ENCODE measurements at regions not wholly inside any gene's neighbourhood (a gene's known extent, or its start where the extent isn't known, plus 50 kb on each side); places are given as distances from the start of the nearest gene placed in this dataset.

DNA sequence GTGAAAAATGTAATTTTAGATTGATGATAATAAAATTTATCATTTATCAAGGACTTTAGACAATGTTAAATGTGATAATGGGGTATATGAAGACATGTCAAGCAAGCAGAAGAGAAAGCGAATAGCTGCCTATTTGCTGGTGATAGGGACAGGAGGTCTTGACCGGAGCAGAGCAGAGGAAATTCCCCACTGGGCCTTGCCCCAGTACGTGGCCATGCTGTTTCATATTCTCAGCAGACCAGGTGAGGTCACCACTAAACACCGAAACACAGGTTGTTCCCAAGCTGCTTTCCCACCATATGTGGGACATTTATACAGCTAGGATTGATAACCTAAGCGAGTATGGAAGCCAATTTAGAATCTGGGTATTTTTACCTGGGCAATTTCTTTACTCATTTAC lies 1629.6 kb downstream of the FAM181B start:
- ChIA-PET POLR2A (no interaction called here), CTCF (interaction anchor here (1.6 kb wide), 1 partner anchor 63 kb away, joined by 4 read pairs; no protein-coding TSS in a partner anchor)
- TF ChIP-seq, protein P1, sequence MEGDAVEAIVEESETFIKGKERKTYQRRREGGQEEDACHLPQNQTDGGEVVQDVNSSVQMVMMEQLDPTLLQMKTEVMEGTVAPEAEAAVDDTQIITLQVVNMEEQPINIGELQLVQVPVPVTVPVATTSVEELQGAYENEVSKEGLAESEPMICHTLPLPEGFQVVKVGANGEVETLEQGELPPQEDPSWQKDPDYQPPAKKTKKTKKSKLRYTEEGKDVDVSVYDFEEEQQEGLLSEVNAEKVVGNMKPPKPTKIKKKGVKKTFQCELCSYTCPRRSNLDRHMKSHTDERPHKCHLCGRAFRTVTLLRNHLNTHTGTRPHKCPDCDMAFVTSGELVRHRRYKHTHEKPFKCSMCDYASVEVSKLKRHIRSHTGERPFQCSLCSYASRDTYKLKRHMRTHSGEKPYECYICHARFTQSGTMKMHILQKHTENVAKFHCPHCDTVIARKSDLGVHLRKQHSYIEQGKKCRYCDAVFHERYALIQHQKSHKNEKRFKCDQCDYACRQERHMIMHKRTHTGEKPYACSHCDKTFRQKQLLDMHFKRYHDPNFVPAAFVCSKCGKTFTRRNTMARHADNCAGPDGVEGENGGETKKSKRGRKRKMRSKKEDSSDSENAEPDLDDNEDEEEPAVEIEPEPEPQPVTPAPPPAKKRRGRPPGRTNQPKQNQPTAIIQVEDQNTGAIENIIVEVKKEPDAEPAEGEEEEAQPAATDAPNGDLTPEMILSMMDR (IDR thresholded peaks at IDR 0.05; ENCODE audit: control extremely low read depth, extremely low read depth, low read depth, missing control alignments): no peak
- no peak for DNase-seq (ENCODE audit: extremely low spot score)

DNA sequence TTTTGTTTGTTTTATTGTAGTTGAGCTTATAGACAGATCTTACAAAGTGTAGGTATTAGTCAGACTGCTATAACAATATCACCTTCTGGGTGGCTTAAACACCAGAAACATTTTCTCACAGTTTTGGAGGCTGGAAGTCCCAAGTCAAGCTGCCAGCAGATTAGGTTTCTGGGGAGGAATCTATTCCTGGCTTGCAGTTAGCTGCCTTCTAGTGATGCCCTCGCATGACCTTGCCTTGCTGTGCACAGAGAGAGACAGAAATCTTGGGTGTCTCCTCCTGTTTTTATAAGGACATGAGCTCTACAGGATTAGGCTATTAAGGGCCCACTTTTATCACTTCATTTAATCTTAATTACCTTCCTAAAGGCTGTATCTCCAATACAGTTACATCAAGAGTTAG lies 1635.2 kb downstream of the FAM181B start:
- TF ChIP-seq, protein P1 (IDR thresholded peaks at IDR 0.05; ENCODE audit: control extremely low read depth, extremely low read depth, low read depth, missing control alignments): no peak
- no peak for DNase-seq (ENCODE audit: extremely low spot score)
- POLR2A ChIA-PET: no interaction called here
- CTCF ChIA-PET: no interaction called here

DNA sequence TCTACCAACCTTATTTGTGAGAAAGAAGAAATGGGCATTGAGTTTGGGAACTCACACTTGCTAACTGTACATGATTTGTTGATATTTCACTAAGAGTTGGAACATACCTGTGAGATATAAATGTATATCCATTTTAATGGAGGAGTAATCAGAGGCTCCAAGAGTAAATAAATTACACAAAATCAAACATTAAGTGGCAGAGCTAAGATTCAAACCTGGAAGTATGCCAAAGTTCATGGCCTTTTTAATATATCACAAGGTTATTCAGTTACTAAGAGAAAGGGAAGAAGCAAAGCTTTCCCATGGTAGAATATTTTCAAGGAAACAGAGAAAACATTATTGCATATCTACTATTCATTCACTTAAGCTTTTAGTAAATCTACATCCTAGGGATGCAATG lies 1641.1 kb downstream of the FAM181B start:
- CTCF ChIA-PET: interaction anchor here (0.8 to 2.3 kb wide), 2 partner anchors 10 to 13 kb away, joined by 3 to 8 read pairs; no protein-coding TSS in a partner anchor
- POLR2A ChIA-PET: no interaction called here
- DNase-seq (ENCODE audit: extremely low spot score): no peak
- TF ChIP-seq, protein P1 (IDR thresholded peaks at IDR 0.05; ENCODE audit: control extremely low read depth, extremely low read depth, low read depth, missing control alignments): no peak

DNA sequence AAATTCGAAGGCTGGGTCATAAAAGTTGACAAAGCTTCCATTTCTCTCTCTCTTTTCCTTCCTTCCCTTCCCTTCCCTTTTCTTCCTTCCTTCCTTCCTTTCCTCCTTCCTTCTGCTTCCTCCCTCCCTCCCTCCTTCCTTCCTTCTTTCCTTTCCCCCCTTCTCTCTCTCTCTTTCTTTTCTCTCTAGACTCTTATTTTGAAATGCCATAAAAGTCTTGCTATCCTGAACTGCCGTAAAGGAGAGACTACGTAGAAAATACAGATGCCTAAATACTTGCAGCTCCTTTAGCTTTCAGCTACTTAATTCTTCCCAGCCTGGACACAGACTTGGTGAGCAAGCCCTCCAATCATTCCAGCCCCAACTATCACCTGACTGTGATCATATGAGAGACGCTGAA lies 1644.4 kb downstream of the FAM181B start:
- ChIA-PET CTCF (no interaction called here), POLR2A (no interaction called here)
- TF ChIP-seq, protein P1 (IDR thresholded peaks at IDR 0.05; ENCODE audit: control extremely low read depth, extremely low read depth, low read depth, missing control alignments): no peak
- no peak for DNase-seq (ENCODE audit: extremely low spot score)

DNA sequence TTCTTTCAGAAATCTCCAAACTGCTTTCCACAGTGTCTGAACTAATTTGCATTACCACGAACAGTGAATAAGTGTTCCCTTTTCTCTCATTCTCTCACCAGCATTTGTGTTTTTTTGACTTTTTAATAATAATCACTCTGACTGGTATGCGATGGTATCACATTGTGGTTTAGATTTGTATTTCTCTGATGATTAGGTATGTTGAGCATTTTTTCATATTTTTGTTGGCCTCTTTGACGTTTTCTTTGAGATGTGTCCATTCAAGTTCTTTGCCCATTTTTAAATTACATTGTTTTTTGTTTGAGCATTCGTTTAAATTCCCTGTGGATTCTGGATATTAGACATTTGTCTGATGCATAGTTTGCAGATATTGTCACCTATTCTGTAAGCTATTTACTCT lies 1639.6 kb upstream of the TENM4 start:
- TF ChIP-seq, protein P1 (IDR thresholded peaks at IDR 0.05; ENCODE audit: control extremely low read depth, extremely low read depth, low read depth, missing control alignments): no peak
- CTCF ChIA-PET: no interaction called here
- POLR2A ChIA-PET: no interaction called here
- DNase-seq (ENCODE audit: extremely low spot score): no peak

DNA sequence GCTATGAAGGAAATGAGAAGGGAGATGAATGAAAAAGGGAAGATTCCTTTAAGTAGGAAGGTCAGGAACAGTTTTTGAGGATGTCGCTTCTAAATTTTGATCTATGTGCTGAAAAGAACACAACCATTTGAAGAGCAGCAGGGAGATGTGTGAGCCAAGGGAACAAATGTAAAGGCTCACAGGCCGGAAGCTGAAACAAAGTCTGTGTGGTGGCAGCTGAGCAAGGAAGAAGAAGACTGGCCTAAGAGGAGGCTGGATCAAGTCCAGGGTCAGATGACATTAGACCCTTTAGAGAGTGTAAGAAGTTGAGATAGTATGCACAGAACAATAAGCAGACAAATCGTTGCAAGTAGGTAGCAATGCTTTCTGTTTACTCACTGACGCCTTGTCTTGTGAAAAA lies 1631.4 kb upstream of the TENM4 start:
- no peak for DNase-seq (ENCODE audit: extremely low spot score)
- TF ChIP-seq, protein P1 (IDR thresholded peaks at IDR 0.05; ENCODE audit: control extremely low read depth, extremely low read depth, low read depth, missing control alignments): no peak
- POLR2A ChIA-PET: no interaction called here
- CTCF ChIA-PET: interaction anchor here (1.1 kb wide), 1 partner anchor 10 kb away, joined by 3 read pairs; no protein-coding TSS in a partner anchor

DNA sequence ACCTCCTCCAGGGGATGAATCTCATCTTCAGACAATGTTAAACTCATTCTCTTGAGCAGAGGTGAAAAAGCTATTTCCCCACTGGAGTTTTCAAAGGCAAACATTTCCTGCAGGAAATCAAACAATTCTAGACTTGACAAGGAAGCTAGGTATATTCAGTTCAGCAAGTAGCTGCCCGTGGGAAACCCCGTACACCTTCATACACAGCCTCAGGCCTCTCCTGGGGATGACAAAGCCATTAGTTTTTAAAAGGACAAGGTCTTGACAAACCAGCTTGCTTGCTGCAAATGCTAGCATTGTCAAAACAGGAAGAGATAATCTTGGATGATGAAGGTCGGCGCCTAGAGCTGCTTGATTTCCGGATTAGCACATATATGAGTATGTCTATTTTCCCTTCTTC lies 1630.8 kb upstream of the TENM4 start:
- POLR2A ChIA-PET: no interaction called here
- DNase-seq (ENCODE audit: extremely low spot score): no peak
- TF ChIP-seq, protein P1 (IDR thresholded peaks at IDR 0.05; ENCODE audit: control extremely low read depth, extremely low read depth, low read depth, missing control alignments): no peak
- CTCF ChIA-PET: interaction anchor here (1.1 kb wide), 1 partner anchor 9 kb away, joined by 3 read pairs; no protein-coding TSS in a partner anchor
